ENCODE measurements at regions not wholly inside any gene's neighbourhood (a gene's known extent, or its start where the extent isn't known, plus 50 kb on each side); places are given as distances from the start of the nearest gene placed in this dataset.

DNA sequence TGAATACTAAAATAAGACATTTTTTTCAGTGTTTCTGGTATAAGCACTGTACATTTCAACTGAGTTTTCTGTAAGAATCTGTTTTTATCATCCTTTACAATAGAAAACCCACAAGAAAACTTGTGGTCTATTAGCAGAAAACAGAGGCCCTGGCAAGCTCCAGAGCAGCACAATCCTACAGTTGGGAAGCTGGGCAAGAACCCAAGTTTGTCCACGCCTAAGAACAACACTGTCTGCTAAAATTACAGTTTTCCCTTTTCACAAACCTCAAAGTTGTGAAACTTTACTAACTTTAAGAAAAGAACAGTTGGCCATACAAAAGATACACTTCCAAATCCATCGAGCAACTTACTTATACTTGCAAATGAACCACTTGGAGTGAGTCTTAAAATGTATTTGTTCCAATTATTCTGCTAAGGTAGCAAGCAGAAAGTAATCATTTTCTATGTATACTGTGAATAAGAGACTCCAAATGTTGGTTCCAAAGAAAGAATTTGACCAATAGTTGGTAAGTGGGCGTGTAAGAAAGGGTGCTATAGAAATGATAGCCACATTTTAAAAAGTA, 982.0 kb upstream of the ARRDC3 start:
- Mint-ChIP-seq H3K36me3 (ENCODE audit: insufficient read depth, unreplicated experiment) (no peaks in the 10 kb centered on the region), H3K4me1 (ENCODE audit: low read depth, unreplicated experiment) (no peaks in the 10 kb centered on the region), H3K27me3 (ENCODE audit: unreplicated experiment) (no peaks in the 10 kb centered on the region), H3K9me3 (ENCODE audit: low read depth, unreplicated experiment) (peaks cover 3% of the 10 kb centered on the region), H3K27ac (ENCODE audit: unreplicated experiment) (no peak overlapping the region), H3K4me3 (ENCODE audit: low read depth, unreplicated experiment) (no peak overlapping the region)
- intact Hi-C loops (cut with micrococcal nuclease; ENCODE audit: unreplicated experiment): no loop called here
- CTCF ChIA-PET: no interaction called here
- TF ChIP-seq, protein P1, sequence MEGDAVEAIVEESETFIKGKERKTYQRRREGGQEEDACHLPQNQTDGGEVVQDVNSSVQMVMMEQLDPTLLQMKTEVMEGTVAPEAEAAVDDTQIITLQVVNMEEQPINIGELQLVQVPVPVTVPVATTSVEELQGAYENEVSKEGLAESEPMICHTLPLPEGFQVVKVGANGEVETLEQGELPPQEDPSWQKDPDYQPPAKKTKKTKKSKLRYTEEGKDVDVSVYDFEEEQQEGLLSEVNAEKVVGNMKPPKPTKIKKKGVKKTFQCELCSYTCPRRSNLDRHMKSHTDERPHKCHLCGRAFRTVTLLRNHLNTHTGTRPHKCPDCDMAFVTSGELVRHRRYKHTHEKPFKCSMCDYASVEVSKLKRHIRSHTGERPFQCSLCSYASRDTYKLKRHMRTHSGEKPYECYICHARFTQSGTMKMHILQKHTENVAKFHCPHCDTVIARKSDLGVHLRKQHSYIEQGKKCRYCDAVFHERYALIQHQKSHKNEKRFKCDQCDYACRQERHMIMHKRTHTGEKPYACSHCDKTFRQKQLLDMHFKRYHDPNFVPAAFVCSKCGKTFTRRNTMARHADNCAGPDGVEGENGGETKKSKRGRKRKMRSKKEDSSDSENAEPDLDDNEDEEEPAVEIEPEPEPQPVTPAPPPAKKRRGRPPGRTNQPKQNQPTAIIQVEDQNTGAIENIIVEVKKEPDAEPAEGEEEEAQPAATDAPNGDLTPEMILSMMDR (IDR thresholded peaks at IDR 0.05; ENCODE audit: unreplicated experiment): no peak
- DNase-seq: no peak
- no TSS peak for BruUV-seq (replicated peaks)

- peaks cover 33% of the 10 kb centered on the region for H3K4me1 Mint-ChIP-seq (ENCODE audit: low read depth, unreplicated experiment)
- intact Hi-C loops (cut with micrococcal nuclease; ENCODE audit: unreplicated experiment): no loop called here
- H3K36me3 Mint-ChIP-seq (ENCODE audit: insufficient read depth, unreplicated experiment): no peaks in the 10 kb centered on the region
- H3K27me3 Mint-ChIP-seq (ENCODE audit: unreplicated experiment): no peaks in the 10 kb centered on the region
- H3K27ac Mint-ChIP-seq (ENCODE audit: unreplicated experiment): peak overlapping the region; percentile 68
- DNase-seq: peak; percentile 20
- BruUV-seq (replicated peaks): no TSS peak
- CTCF ChIA-PET: interaction anchor here (0.6 to 0.9 kb wide), 4 partner anchors 14 to 1234 kb away, joined by 3 to 4 read pairs (median 3); no protein-coding TSS in a partner anchor
- peaks cover 9% of the 10 kb centered on the region for H3K9me3 Mint-ChIP-seq (ENCODE audit: low read depth, unreplicated experiment)
- TF ChIP-seq, protein P1 (IDR thresholded peaks at IDR 0.05; ENCODE audit: unreplicated experiment): no peak
- H3K4me3 Mint-ChIP-seq (ENCODE audit: low read depth, unreplicated experiment): peak overlapping the region; percentile 25
These were observed 970.3 kb upstream of the ARRDC3 start for GRCh38 chr5:92353107-92354030.

GRCh38 chr5:92337772-92338234, 954.7 kb upstream of the ARRDC3 start:
- no peaks in the 10 kb centered on the region for H3K27me3 Mint-ChIP-seq (ENCODE audit: unreplicated experiment)
- no peaks in the 10 kb centered on the region for H3K36me3 Mint-ChIP-seq (ENCODE audit: insufficient read depth, unreplicated experiment)
- TF ChIP-seq, protein P1 (IDR thresholded peaks at IDR 0.05; ENCODE audit: unreplicated experiment): no peak
- no peak overlapping the region for H3K4me3 Mint-ChIP-seq (ENCODE audit: low read depth, unreplicated experiment)
- H3K4me1 Mint-ChIP-seq (ENCODE audit: low read depth, unreplicated experiment): peaks cover 12% of the 10 kb centered on the region
- CTCF ChIA-PET: no interaction called here
- intact Hi-C loops (cut with micrococcal nuclease; ENCODE audit: unreplicated experiment): no loop called here
- no peaks in the 10 kb centered on the region for H3K9me3 Mint-ChIP-seq (ENCODE audit: low read depth, unreplicated experiment)
- DNase-seq: no peak
- BruUV-seq (replicated peaks): no TSS peak
- no peak overlapping the region for H3K27ac Mint-ChIP-seq (ENCODE audit: unreplicated experiment)

DNA sequence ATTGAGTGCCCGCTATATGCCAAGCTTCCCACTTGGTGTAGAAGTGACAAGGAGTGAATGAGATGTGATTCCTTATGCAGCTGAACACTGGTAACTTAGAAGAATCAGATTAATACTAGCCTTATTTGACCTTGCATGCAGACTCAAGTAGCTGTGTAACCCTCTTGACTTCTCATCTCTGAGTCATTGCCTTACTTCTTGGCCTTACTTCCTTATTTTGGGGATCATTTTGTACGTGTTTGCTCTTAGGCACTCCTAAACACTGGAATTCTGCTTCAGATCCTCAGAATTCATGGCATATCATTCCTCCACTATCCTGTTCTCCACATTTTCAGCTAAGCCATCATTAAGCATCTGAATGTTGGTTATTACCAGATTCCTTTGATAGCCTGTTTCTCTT, 948.9 kb upstream of the ARRDC3 start:
- CTCF ChIA-PET: no interaction called here

More for the DNA sequence above, 948.9 kb upstream of the ARRDC3 start:
- Mint-ChIP-seq H3K9me3 (ENCODE audit: low read depth, unreplicated experiment) (no peaks in the 10 kb centered on the region), H3K4me3 (ENCODE audit: low read depth, unreplicated experiment) (no peak overlapping the region), H3K36me3 (ENCODE audit: insufficient read depth, unreplicated experiment) (no peaks in the 10 kb centered on the region), H3K27ac (ENCODE audit: unreplicated experiment) (no peak overlapping the region), H3K27me3 (ENCODE audit: unreplicated experiment) (no peaks in the 10 kb centered on the region), H3K4me1 (ENCODE audit: low read depth, unreplicated experiment) (peaks cover 14% of the 10 kb centered on the region)
- DNase-seq: no peak
- BruUV-seq (replicated peaks): no TSS peak
- TF ChIP-seq, protein P1 (IDR thresholded peaks at IDR 0.05; ENCODE audit: unreplicated experiment): no peak
- intact Hi-C loops (cut with micrococcal nuclease; ENCODE audit: unreplicated experiment): no loop called here
